GM12872 (cell line): ENCODE measurements at regions not wholly inside any gene's neighbourhood (a gene's known extent, or its start where the extent isn't known, plus 50 kb on each side); places are given as distances from the start of the nearest gene placed in this dataset.

ENCODE experiments used
- TF ChIP-seq, protein P1 (sequence below): IDR thresholded peaks from 3 replicates; pipeline ENCODE4 v1.5.1; 2011; ENCODE audit warnings: low read depth, mild to moderate bottlenecking, low read length, moderate library complexity; ENCODE audit not compliant: insufficient read depth

DNA sequence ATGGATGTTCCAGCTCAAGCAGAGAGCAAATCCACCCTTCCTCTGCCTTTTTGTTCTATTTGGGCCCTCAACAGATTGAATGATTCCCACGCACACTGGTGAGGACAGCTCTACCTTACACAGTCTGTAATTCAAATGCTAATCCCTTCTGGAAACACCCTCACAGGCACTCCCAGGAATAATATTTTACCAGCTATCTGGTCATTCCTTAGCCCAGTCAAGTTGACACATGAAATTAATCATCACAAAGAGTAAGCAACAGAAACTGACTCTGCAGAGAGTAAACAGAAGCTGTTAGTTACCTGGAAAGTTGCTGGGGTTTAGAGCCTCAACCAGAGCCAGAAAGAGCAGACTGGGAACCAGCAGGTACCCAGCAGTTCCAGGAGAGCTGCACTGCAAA, 75.5 kb upstream of the MMP2 start:
- TF ChIP-seq, protein P1, sequence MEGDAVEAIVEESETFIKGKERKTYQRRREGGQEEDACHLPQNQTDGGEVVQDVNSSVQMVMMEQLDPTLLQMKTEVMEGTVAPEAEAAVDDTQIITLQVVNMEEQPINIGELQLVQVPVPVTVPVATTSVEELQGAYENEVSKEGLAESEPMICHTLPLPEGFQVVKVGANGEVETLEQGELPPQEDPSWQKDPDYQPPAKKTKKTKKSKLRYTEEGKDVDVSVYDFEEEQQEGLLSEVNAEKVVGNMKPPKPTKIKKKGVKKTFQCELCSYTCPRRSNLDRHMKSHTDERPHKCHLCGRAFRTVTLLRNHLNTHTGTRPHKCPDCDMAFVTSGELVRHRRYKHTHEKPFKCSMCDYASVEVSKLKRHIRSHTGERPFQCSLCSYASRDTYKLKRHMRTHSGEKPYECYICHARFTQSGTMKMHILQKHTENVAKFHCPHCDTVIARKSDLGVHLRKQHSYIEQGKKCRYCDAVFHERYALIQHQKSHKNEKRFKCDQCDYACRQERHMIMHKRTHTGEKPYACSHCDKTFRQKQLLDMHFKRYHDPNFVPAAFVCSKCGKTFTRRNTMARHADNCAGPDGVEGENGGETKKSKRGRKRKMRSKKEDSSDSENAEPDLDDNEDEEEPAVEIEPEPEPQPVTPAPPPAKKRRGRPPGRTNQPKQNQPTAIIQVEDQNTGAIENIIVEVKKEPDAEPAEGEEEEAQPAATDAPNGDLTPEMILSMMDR, result no peak

DNA sequence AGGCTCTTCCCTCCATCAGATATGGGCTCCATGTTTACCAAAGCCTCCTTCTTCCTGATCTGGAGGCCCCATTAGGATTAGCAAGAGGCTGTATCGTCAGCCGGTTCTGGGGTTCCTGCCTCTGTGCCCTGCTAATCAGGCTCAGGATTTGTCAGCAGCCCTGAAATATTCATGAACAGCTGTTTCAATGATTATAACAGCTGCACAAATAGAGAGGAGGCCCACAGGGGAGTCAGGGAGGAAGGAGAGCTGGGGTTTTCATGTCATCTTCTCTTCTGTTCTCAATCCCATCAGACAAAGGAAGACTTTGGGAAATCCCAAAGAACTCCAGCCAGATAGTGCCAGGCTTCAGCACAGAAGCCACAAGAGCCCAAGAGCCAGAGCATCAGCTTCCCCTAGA, 72.3 kb upstream of the MMP2 start:
- TF ChIP-seq, protein P1, result no peak

DNA sequence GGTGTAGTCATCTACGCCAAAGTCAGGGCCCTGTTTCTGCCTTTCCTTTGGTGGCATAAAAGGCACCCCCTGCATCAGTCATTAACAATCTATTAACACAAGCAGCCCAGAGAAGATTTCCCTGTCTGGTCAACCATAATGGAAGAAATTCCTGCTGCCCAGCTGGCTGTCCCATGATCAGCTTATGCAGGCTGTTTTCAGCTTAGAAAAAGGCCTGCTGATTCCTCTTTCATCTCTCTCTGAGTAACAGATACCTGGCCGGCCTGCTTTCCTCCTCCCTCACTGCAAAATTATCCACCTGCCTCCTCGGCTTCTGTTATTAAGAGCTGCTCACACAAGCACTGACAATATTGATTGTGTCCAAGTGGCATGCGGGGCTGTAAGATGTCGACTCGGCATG, 70.3 kb upstream of the MMP2 start:
- TF ChIP-seq, protein P1, result no peak

DNA sequence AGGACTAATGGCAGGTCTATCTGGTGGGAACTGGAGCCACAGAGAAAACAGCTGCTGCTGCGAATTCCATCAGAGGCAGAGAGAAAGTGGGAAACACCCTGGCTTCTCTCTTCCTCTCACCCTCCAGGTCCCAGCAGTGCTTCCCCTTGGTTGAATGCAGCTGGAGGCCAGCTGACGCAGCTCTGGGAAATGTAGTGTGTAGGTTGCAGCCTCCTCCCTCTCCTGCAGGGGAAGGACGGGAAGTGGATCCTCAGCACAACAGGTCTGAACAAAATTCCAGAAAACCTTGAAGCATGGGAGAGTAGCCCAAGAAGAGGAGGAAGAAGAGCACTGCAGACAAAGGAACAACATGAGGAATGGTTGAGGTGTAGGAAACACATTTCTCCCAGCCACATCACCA, 67.8 kb upstream of the MMP2 start:
- TF ChIP-seq, protein P1, result no peak

DNA sequence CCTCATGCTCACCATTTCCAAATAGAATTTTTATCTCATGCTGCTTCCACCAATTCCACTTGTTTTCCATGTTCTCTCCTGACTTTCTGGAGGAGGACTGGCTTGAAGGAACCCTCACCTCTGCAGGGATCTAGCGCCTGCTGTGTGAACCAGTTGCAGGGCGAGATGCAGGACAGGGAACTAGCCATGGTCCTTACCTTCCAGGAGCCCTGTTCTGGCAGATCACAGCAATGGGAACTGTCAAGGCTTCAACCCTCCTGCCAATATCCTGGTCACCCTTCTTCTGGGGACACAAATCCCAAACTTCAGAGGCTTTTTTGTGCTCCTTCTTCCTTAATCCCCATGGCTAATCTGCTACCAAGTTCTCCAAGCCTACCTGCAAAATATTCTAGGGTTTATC, 60.4 kb upstream of the MMP2 start:
- TF ChIP-seq, protein P1, result no peak

DNA sequence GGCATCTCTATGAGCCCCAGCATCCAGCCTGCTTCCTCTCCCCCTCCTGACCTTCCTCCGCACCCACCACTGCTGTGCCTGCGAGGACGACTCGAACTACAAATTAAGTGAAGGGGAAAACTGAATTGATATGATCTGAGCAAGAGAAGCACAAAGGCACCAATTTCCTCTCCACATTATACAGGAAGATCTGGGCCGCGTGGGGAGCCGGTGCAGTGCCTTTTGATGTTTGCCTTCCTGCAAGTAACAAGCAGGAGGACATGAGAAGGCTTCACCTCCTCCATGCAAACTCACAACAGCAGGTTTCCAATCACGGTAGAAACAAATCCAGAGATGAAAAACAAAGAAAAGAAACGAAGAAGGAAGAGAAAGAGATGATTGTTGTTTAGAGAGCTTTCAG, 57.8 kb upstream of the MMP2 start:
- TF ChIP-seq, protein P1, result no peak

DNA sequence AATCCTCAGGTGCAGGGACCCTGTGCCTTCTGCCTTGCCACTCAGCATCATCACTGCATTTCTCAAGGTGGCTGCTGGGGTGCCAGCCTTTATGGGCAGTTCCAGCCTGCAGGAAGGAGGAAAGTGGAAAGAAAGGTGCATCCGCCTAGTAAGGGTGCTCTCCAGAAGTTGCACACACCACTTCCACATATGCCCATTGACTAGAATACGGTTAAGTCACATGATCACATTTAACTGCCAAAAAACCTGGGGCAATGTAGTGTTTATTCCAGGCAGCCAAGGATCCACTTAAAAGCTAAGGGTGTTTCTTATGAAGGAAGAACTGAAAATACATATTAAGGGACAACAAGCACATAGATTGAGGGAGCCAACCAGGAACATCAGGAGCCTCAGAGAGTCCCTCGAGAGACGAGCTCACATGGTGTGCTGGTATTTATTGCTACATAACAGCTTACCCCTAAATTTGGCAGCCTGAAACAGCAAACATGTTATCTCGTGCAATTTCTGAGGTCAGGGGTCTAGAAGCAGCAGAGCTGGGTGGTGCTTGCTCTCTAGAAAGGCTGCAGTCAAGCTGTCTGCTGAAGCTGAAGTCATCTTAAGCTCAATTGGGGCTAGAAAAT, 52.0 kb upstream of the MMP2 start:
- TF ChIP-seq, protein P1, result no peak
